Effector CD4-positive, alpha-beta T cell (primary cell): ENCODE measurements at regions not wholly inside any gene's neighbourhood (a gene's known extent, or its start where the extent isn't known, plus 50 kb on each side); places are given as distances from the start of the nearest gene placed in this dataset.

Experiments
- DNase-seq: peaks from one replicate; pipeline ENCODE4 v3.0.0-alpha.2; 2020

- no peak for DNase-seq
Observed at GRCh38 chr3:124092811-124093210, 100.9 kb upstream of the ROPN1 start.

GRCh38 chr3:124094496-124094895 is 102.6 kb upstream of the ROPN1 start:
- DNase-seq, result no peak

DNA sequence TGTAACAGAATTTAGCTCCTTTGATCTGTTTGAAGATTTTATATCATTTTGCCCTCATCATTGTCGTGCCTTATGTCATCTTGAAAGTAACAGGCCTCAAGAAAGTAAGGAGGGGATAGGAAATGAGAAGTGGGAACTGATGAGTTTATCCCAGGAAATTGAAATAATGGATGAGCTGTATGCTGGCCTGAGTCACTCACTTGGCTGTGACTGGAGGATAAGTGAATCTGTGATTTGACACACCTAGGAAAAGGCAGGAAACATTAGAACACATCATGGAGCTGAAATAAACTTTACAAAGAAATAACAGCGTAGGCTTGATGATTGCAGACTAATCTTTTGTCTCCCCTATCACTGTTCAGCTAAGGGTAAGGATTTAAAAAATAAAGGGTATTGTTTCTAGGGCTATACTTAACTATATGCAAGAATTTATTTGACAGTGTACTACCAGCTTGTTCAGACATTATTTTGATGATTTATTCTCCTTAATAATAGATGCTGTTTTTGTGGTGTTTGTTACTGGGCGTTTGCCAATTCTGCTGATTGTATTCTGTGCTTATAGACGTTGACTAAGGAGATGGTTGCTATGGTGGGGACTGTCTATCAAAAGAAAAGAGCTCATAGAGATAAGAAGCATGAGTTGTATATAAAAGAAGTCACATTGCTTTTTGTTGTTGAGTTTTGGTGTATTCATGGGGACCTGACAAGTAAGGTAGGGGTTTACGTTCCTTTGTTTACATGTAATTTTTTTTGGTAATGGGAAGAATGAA is 105.6 kb upstream of the ROPN1 start:
- DNase-seq, result no peak

GRCh38 chr3:124101643-124102042 is 109.7 kb upstream of the ROPN1 start:
- no peak for DNase-seq

- DNase-seq, result no peak
Observed at GRCh38 chr3:124107104-124107890, 115.4 kb upstream of the ROPN1 start.

DNA sequence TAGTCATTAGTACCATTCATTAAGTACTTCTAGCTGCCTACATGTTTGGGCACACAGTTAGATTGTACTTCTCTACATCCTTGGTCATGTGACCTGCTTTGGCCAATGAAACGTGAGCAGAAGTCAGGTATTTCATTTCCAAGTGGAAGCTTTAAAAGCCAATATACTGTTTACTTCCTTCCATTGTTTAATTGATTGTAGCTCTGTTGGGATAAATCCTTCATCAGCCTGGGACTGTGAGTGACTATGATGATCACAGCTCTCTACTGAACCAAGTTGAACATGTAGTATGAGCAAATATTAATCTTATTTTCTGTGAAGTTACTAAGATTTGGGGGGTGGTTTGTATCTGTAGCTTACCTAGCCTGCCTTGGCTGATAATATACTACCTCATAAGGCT is 116.5 kb upstream of the ROPN1 start:
- DNase-seq, result no peak

- no peak for DNase-seq
Observed at GRCh38 chr3:124113485-124113884, 121.6 kb upstream of the ROPN1 start.

DNA sequence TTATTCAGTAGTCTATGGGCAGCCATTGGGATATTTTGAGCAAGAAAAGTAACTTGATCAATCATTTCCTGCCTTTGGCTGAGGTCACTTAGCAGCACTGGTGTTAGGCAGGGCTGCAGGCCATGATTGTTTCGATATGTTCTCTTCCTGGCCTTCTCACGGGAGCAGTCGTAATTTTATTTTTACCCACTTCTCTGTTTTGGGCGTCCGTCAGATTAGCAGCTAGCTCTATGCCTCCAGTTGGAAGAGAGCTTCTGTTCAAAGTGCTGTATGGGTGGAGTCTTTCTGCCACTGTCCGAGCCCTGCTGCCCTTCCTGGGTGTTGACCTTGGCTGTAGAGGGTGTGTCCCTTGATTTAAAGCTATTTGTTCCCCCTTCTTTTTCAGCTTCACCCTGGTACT is 123.4 kb upstream of the ROPN1 start:
- no peak for DNase-seq

GRCh38 chr3:124115956-124116355 is 124.0 kb upstream of the ROPN1 start:
- DNase-seq, result no peak

DNA sequence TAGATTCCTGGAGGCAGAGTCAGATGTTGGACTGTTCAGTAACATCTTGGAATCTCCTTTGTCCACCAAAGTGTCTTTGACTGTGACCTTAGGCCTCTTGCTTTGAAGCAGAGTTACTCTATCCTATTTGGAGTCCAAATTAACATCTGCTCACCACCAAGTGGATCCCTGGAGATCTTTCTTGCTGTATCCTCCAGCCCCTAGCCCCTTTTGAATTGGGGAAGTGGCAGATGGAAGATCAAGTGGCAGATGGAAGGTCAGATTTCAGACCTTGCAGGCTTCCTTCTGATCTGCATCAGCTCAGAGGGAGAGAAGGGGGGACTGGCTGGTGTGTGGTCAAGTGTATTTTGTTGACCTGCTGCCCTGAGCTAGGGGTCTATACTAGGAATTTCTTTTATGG is 125.0 kb upstream of the ROPN1 start:
- no peak for DNase-seq

DNA sequence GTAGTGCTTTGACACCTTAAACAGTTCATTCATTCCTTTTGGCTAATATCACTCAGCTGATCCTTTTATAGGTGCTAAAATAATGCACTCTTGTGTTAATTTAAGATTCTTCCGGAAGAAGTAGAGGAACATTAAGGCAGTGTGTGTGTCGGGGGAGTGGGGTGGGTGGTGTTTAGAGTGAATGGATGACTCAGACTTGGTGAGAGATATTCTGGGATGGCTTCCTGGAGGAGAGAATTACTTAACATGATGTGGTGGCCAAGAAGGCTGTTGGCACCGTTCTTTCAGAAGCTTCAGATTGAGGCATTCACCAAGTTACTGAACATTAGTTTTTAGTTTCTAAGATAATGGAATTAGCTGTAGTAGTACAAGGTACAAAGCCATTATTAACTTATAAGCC is 125.6 kb upstream of the ROPN1 start:
- no peak for DNase-seq

DNA sequence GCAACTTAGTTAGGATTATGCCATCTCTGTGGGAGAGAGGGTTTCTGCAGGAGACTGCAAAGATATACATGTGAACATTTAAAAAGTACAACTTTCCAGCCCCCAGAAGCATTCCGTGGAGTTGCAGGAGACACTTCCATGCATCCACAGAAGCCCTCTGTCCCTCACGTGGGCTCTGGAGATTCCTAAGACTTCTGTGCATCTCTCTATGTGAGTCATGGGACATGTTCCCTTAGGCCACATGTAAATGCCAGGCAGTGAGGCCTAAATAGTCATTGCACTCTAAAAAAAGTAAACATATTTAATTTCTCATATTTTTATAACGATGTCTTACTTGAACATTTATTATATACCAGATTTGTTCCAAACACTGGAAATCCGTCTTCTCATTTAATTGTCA is 126.5 kb upstream of the ROPN1 start:
- no peak for DNase-seq

DNA sequence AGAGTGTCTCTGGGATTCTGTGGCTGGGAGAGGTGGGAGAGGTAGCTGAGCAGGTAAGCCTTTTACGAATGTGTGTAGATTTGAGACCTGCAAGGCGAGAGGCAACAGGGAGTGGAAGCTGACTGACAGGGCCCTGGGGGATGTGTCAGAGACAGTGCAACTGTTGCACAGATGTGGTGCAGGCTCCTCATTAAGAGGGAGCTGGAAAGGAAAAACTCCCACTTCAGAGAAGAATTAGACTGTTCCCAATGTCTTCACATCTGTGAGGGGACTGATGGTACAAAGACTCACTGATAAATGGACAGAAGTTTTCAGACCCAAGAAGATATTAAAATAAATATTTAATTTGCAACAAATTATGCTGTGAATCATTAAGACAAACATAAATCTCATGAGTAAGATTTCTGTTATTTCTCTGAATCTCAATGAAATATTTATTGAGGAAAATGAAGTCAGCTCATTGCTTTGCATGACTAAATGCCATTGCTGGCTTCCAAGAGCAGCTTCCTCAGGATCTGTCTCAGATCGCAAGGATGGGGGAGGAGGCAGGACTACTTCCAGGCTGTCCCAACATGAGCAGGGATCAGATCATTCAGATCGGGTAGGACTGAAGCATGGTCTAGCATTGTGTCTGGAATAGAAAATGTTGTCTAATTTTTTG is 127.3 kb upstream of the ROPN1 start:
- DNase-seq, result no peak

DNA sequence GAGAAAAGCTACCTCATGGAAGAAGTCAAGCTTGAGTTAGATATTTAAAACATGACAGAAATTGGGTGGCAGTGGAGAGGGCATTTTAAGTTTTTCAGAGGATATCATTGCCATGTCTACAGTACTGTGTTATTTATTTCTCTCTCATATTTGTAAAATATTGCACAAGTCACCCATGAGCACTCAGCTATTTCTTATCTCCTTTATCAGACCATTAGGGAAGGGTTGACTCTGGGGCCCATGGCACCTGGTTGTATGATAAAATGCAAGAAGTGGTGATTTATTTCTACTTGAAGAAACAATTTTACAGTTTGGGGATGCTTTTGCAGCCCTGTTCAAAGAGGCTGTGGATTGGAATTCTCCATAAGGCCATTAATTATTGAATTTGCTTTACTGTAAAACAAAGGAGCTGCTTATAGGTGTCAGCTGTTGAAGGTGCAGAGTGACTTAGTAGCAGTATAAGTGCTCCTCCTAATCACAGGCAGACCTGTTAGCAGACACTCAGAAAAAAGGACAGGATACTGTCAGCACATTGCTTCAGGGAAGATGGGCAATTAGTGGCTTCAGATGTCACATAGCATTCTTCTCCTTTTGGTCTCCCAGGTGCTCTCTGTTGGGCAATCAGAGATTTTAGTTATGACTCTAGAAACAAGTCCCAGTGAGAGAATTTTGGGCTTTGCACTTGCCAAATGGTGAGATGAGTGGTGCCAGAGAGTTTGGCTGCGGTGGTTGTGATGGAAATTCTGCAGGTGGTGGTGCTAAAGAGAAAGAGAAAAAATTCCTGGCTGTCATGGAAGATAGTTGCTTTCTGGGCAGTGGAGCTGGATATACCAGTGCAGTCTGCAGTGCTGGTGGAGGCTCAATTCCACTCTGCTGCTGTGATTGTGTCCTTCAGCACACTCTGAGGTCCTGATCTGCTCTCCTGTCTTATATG is 129.7 kb upstream of the ROPN1 start:
- no peak for DNase-seq

- DNase-seq, result no peak
Observed at GRCh38 chr3:124125315-124125714, 133.4 kb upstream of the ROPN1 start.

DNA sequence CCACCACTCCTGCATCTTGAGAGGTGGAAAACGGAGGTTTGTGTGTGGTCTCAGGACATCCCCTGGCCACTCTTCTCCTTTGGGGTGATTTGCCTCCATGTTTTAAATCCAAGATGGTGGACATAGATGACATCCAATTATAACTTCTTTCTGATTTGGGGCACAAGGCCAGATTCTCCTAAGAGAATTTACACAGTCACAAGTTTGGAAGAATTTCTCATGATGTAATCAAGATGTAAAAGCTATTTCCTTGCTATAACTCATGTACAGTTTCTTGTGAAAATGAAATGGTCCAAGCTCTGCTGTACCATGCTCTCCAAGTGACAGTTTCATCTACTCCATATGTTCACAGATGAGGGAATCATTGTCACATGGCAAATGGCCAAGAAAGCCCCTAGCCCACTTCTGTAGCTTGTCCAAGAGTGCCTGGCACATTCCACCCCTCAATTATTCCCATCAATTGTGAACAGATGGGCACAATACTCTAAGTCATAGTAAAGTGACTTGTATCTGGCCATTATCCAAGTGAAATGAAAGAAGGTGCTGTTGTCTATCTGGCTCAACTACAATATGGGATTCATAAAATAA is 134.6 kb upstream of the ROPN1 start:
- no peak for DNase-seq

- DNase-seq, result no peak
Observed at GRCh38 chr3:124131158-124131557, 139.2 kb upstream of the ROPN1 start.

- no peak for DNase-seq
Observed at GRCh38 chr3:124131580-124131979, 139.7 kb upstream of the ROPN1 start.

DNA sequence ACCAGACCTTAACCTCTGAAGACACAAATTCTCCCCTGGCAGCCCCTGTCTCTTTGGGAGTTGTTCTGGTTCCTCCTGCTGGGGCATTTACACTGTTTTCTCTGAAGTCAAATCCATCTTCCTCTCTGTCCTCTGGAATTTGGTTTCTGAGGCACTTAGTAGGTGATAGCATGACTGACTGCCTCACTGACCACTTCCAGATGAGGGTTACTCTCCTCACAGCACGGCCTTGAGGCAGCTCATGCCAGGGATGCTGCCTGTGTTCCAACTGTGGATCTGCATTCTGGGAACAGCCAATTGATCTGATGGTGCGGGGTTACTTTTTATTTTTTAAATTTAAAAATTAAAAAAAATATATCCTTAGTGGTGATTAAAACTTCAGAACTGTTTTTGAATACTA is 140.9 kb upstream of the ROPN1 start:
- DNase-seq, result no peak

DNA sequence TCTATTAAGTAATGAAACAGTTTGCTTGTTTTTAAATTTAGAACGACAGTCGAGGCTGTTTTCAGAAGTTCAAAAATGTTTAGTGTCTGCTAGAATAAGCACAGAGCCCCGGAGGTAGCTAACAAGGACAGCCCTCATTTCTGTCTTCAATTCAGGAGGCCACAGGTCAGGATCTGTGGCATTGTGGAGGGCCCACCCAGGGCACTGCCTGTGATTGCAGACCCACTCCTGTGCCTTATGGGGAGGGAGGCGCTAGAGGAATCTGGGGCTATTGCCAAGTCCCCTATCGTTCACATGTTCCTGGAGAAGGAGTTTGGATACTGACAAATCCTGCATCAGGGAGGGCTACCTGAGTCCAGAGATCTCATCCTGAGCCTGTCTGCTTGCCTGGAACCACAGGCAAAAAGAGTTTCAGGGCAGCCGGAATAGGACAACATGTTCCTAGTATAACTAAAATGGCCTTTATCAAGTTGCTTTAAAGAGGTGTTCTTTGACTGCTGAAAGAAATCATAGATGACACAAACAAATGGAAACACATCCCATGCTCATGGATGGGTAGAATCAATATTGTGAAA is 141.5 kb upstream of the ROPN1 start:
- no peak for DNase-seq

GRCh38 chr3:124137216-124137615 is 145.3 kb upstream of the ROPN1 start:
- DNase-seq, result no peak

GRCh38 chr3:124138148-124138547 is 146.2 kb upstream of the ROPN1 start:
- DNase-seq, result no peak
